ENCODE measurements at regions not wholly inside any gene's neighbourhood (a gene's known extent, or its start where the extent isn't known, plus 50 kb on each side); places are given as distances from the start of the nearest gene placed in this dataset.
"Not testable (repeated sequence)": the region's sequence is repeated elsewhere in the genome, so short reads cannot be mapped to it uniquely, and the experiment has no call there.

DNA sequence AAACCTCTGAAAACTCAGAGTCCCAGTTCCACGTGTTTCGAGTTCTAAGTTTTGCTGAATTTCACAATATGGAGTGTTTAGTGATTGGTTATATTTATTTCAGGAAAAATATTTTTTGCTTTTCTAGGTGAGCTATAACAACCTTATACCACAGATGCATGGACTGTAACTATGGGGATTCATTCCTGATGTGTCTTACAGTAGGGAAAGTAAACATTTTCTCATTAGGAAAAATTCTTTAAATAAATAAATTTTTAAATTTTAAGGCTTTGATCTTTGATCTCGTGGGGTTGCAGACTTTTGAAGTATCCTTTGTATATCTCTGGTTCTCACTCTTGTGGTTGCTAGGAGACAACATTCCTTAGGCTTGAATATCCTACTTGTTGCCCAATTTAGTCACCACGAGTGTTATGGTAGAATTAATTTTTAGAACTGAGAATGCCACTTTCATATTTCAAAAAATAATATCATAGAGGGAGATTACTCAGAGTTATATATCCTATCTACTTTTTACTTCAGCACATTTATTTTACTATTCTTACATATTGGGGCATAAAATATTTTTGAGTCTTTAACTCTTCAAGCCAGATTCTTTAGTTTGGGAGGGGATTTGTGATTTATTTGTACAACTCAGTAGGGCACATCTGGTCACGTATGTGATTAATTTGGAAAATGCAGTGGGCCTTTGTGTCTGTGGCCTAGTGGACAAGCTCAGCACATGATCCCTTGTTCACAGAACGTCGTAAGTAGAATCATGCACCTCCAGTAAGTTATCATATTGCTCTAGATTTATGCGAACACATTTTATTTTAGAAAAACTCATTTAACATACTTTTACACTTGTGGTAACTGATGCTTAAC lies 224.0 kb downstream of the TTC6 start:
- Histone ChIP-seq H3K9ac (replicated peaks; ENCODE audit: extremely low read depth, insufficient read depth, low read length) (no peak overlapping the region), H3K27ac (ENCODE audit: insufficient read depth, low read depth, low read length) (no peak overlapping the region), H3K36me3 (ENCODE audit: control insufficient read depth in 2 of 2, extremely low read depth in 1 of 2, insufficient read depth in 2 of 2, low read length in 2 of 2) (no peaks in the 10 kb centered on the region), H3K4me1 (ENCODE audit: control insufficient read depth, extremely low read depth, insufficient read depth, low read length) (no peaks in the 10 kb centered on the region), H3K79me2 (ENCODE audit: control insufficient read depth, insufficient read depth, low read length) (no peaks in the 10 kb centered on the region), H3K4me2 (ENCODE audit: insufficient read depth, low read length) (no peak overlapping the region), H3K4me3 (replicated peaks in 1 of 3; ENCODE audit: insufficient read depth in 1 of 3, low read depth in 1 of 3, low read length in 3 of 3) (no peak overlapping the region), H2AFZ (ENCODE audit: low read depth, low read length) (no peak overlapping the region), H4K20me1 (replicated peaks; ENCODE audit: control insufficient read depth, extremely low read depth, insufficient read depth, low read length) (no peaks in the 10 kb centered on the region), H3K9me3 (replicated peaks; ENCODE audit: control insufficient read depth, insufficient read depth, low read length) (no peaks in the 10 kb centered on the region), H3K9me1 (replicated peaks; ENCODE audit: control insufficient read depth, extremely low read depth, insufficient read depth, low read length) (no peaks in the 10 kb centered on the region), H3K27me3 (ENCODE audit: control insufficient read depth in 2 of 2, insufficient read depth in 2 of 2, low read length in 2 of 2) (no peaks in the 10 kb centered on the region)
- dilution Hi-C loops (cut with MboI; ENCODE audit: extremely low pct_ligation_motif_present, low sequenced_read_pairs), result no loop called here
- DNase-seq (ENCODE audit: low read depth, low spot score), result no peak
- no TSS peak for BruUV-seq (replicated peaks)
- CTCF ChIA-PET, result no interaction called here
- no peak for FAIRE-seq
- TF ChIP-seq FOS (IDR thresholded peaks at IDR 0.05; ENCODE audit: borderline replicate concordance, insufficient read depth, low read length), result no peak
- no peak for TF ChIP-seq POLR2A (IDR thresholded peaks at IDR 0.05; ENCODE audit: low read depth, low read length)
- TF ChIP-seq POLR2AphosphoS5 (IDR thresholded peaks at IDR 0.05; ENCODE audit: insufficient read depth, low read depth, low read length), result no peak
- TF ChIP-seq JUN (IDR thresholded peaks at IDR 0.05; ENCODE audit: borderline replicate concordance, insufficient read depth, insufficient read length, low read depth), result no peak
- TF ChIP-seq, protein P1, sequence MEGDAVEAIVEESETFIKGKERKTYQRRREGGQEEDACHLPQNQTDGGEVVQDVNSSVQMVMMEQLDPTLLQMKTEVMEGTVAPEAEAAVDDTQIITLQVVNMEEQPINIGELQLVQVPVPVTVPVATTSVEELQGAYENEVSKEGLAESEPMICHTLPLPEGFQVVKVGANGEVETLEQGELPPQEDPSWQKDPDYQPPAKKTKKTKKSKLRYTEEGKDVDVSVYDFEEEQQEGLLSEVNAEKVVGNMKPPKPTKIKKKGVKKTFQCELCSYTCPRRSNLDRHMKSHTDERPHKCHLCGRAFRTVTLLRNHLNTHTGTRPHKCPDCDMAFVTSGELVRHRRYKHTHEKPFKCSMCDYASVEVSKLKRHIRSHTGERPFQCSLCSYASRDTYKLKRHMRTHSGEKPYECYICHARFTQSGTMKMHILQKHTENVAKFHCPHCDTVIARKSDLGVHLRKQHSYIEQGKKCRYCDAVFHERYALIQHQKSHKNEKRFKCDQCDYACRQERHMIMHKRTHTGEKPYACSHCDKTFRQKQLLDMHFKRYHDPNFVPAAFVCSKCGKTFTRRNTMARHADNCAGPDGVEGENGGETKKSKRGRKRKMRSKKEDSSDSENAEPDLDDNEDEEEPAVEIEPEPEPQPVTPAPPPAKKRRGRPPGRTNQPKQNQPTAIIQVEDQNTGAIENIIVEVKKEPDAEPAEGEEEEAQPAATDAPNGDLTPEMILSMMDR (IDR thresholded peaks at IDR 0.05; ENCODE audit: extremely low read depth in 1 of 2, insufficient read depth in 1 of 2, low read depth in 1 of 2, low read length in 2 of 2), result no peak
- no peak for TF ChIP-seq MYC (IDR thresholded peaks at IDR 0.05; ENCODE audit: low read depth, low read length)
- TF ChIP-seq, protein P2, sequence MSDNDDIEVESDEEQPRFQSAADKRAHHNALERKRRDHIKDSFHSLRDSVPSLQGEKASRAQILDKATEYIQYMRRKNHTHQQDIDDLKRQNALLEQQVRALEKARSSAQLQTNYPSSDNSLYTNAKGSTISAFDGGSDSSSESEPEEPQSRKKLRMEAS (IDR thresholded peaks at IDR 0.05; ENCODE audit: insufficient read depth, insufficient read length), result no peak
- no peak for TF ChIP-seq GATA2 (IDR thresholded peaks at IDR 0.05; ENCODE audit: insufficient read depth, insufficient read length, low read depth, low read length)
- intact Hi-C loops (cut with micrococcal nuclease), result no loop called here
- POLR2A ChIA-PET, result no interaction called here

DNA sequence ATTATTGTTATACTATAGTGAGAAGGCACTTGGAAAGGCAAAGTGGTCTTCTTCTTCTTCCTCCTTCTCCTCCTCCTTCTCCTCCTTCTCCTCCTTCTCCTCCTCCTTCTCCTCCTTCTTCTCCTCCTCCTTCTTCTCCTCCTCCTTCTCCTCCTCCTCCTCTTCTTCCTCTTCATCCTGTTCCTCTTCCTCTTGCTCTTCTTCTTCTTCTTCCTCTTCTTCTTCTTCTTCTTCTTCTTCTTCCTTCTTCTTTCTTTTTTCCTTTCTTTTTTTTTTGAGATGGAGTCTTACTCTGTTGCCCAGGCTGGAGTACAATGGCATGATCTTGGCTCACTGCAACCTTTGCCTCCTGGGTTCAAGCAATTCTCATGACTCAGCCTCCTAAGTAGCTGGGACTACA lies 225.4 kb downstream of the TTC6 start:
- intact Hi-C loops (cut with micrococcal nuclease); H3K27ac ChIP-seq (ENCODE audit: insufficient read depth, low read depth, low read length); dilution Hi-C loops (cut with MboI; ENCODE audit: extremely low pct_ligation_motif_present, low sequenced_read_pairs); BruUV-seq (replicated peaks); H4K20me1 ChIP-seq (replicated peaks; ENCODE audit: control insufficient read depth, extremely low read depth, insufficient read depth, low read length); H3K4me2 ChIP-seq (ENCODE audit: insufficient read depth, low read length); H3K9me1 ChIP-seq (replicated peaks; ENCODE audit: control insufficient read depth, extremely low read depth, insufficient read depth, low read length); H2AFZ ChIP-seq (ENCODE audit: low read depth, low read length); DNase-seq (ENCODE audit: low read depth, low spot score); H3K9me3 ChIP-seq (replicated peaks; ENCODE audit: control insufficient read depth, insufficient read depth, low read length); H3K4me3 ChIP-seq (replicated peaks in 1 of 3; ENCODE audit: insufficient read depth in 1 of 3, low read depth in 1 of 3, low read length in 3 of 3); POLR2A ChIA-PET; H3K4me1 ChIP-seq (ENCODE audit: control insufficient read depth, extremely low read depth, insufficient read depth, low read length); H3K9ac ChIP-seq (replicated peaks; ENCODE audit: extremely low read depth, insufficient read depth, low read length); H3K79me2 ChIP-seq (ENCODE audit: control insufficient read depth, insufficient read depth, low read length); CTCF ChIA-PET; FAIRE-seq; H3K27me3 ChIP-seq (ENCODE audit: control insufficient read depth in 2 of 2, insufficient read depth in 2 of 2, low read length in 2 of 2); H3K36me3 ChIP-seq (ENCODE audit: control insufficient read depth in 2 of 2, extremely low read depth in 1 of 2, insufficient read depth in 2 of 2, low read length in 2 of 2): not testable (repeated sequence)
